ENCODE measurements at regions not wholly inside any gene's neighbourhood (a gene's known extent, or its start where the extent isn't known, plus 50 kb on each side); places are given as distances from the start of the nearest gene placed in this dataset.

- no peak for DNase-seq (ENCODE audit: low read depth)
- TF ChIP-seq CTCF (IDR thresholded peaks at IDR 0.05; ENCODE audit: control insufficient read depth, insufficient read depth, low read depth, low read length, missing control alignments): no peak
- no peak overlapping the region for H3K4me3 ChIP-seq (ENCODE audit: control insufficient read depth, low read depth, low read length)
Observed at GRCh38 chr13:33728271-33729037, 89.5 kb upstream of the RFC3 start.

GRCh38 chr13:33730147-33730546 is 87.8 kb upstream of the RFC3 start:
- no peak overlapping the region for H3K4me3 ChIP-seq (ENCODE audit: control insufficient read depth, low read depth, low read length)
- DNase-seq (ENCODE audit: low read depth): no peak
- TF ChIP-seq CTCF (IDR thresholded peaks at IDR 0.05; ENCODE audit: control insufficient read depth, insufficient read depth, low read depth, low read length, missing control alignments): no peak

DNA sequence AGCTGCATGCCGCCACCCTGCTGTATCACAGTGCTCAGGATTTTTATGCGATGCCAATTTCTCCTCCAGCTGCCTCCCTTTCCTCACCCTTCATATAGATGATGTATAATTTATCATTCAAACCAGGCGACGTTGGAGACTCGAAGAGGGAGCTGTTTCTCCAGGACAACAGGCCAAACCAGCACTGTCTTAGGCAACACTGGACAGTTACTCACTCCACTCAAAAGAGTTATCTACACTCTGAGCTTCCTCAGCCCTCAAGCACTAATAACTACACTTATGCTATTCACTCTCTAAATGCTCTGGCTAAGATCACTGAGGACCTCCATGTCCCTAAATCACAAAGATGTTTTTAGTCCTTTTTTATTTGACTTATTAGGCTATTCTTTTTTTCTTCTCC is 87.3 kb upstream of the RFC3 start:
- no peak for TF ChIP-seq CTCF (IDR thresholded peaks at IDR 0.05; ENCODE audit: control insufficient read depth, insufficient read depth, low read depth, low read length, missing control alignments)
- no peak for DNase-seq (ENCODE audit: low read depth)
- H3K4me3 ChIP-seq (ENCODE audit: control insufficient read depth, low read depth, low read length): no peak overlapping the region

DNA sequence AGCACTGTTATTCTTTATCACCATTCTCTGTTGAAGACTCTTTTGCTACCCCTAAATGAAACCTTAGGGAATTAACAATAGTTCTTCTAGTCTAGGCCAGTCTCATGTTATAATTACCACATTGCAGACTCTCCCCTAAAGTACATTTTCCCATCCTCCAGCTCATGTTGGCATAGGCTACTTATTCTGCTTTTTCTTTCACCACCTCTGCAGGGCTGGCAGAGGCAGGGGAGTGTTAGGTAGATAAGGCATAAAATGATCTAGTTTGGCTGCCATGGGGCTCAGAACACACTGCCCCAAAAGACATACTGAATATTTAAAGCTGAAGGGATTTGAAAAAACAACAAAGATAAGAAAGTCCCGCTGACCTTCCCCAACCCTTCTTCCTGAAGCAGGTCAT is 82.7 kb upstream of the RFC3 start:
- DNase-seq (ENCODE audit: low read depth): no peak
- no peak overlapping the region for H3K4me3 ChIP-seq (ENCODE audit: control insufficient read depth, low read depth, low read length)
- TF ChIP-seq CTCF (IDR thresholded peaks at IDR 0.05; ENCODE audit: control insufficient read depth, insufficient read depth, low read depth, low read length, missing control alignments): no peak

DNA sequence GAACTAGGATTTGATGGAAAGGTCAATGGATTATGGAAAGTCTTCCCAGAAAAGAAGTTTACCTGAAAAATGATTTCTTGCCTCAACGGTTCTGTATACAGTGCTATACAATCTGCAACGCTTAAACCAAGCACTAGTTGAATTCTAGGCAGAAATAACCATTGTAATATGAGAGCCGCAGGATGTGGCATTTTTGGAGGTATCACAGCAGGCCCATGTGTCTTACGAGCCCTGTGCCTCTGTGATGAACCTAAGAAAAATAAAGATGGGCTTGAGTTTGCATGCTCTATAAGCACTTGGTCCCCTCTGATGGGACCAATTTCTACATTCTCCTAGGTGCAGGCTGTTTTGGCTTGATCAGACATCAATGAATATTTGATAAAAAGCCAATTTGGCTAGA is 78.7 kb upstream of the RFC3 start:
- no peak for TF ChIP-seq CTCF (IDR thresholded peaks at IDR 0.05; ENCODE audit: control insufficient read depth, insufficient read depth, low read depth, low read length, missing control alignments)

DNA sequence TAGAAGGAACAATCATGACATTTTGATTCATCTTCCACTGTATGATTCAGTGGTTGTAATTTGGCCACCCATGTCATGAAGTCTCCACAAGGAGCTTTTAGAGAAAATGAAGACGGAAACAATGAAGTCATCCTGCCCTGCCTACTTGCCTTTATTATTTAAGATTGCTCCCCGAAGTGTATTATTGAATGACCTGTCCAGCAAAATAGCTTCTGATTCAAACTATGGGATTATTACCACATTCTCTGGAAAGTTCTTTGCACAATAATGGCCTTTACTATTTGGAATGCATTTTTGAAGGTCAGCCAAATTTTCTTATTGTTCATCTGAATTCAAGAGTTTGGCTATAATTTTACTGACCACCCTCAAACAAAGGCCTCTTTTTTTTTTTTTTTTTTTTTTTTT is 77.8 kb upstream of the RFC3 start:
- no peak for TF ChIP-seq CTCF (IDR thresholded peaks at IDR 0.05; ENCODE audit: control insufficient read depth, insufficient read depth, low read depth, low read length, missing control alignments)
- DNase-seq (ENCODE audit: low read depth): peak; percentile 80

More for the DNA sequence above, 78.7 kb upstream of the RFC3 start:
- no peak overlapping the region for H3K4me3 ChIP-seq (ENCODE audit: control insufficient read depth, low read depth, low read length)
- no peak for DNase-seq (ENCODE audit: low read depth)

More for the DNA sequence above, 77.8 kb upstream of the RFC3 start:
- H3K4me3 ChIP-seq (ENCODE audit: control insufficient read depth, low read depth, low read length): no peak overlapping the region
